Gastrocnemius medialis (tissue), 4 donors: ENCODE measurements at regions not wholly inside any gene's neighbourhood (a gene's known extent, or its start where the extent isn't known, plus 50 kb on each side); places are given as distances from the start of the nearest gene placed in this dataset.

Source experiments
- CTCF ChIP-seq, 5 experiments: fragments of 450-650 bp in 3 of 5; fragments of 200-600 bp in 2 of 5; sonication (generic) in 2 of 5; IDR thresholded peaks in 4 of 5; conservative IDR thresholded peaks in 1 of 5; 1 replicate in 4 of 5; 2 replicates in 1 of 5; pipeline ENCODE4 v1.5.1; 2016 to 2019; ENCODE audit warnings: antibody characterized with exemption in 5 of 5, mild to moderate bottlenecking in 3 of 5, moderate library complexity in 3 of 5
- POLR2A ChIP-seq, 2 donors: fragments of 450-650 bp; IDR thresholded peaks; one replicate each; pipeline ENCODE4 v1.6.1; 2017; ENCODE audit warnings: antibody characterized with exemption in 2 of 2, mild to moderate bottlenecking in 2 of 2, moderate library complexity in 2 of 2

GRCh38 chr16:64880006-64880405 lies 241.9 kb downstream of the CDH11 start:
- TF ChIP-seq CTCF (IDR thresholded peaks at IDR 0.05 in 4 of 5, conservative IDR thresholded peaks at IDR 0.05 in 1 of 5) (no peak), POLR2A (IDR thresholded peaks at IDR 0.05) (no peak)
